SJSA1 (cell line): ENCODE measurements at regions not wholly inside any gene's neighbourhood (a gene's known extent, or its start where the extent isn't known, plus 50 kb on each side); places are given as distances from the start of the nearest gene placed in this dataset.

Experiments
- DNase-seq, 2 experiments: peaks; one replicate each; pipeline ENCODE4 v3.0.0-alpha.2; 2015 to 2020; ENCODE audit warnings: low spot score in 2 of 2, low read depth in 1 of 2
- H3K27ac ChIP-seq: fragments of 250-450 bp; sonication (Bioruptor Pico); 2 replicates; pipeline ENCODE4 v1.5.1; 2020; ENCODE audit warnings: mild to moderate bottlenecking, moderate library complexity
- H3K27me3 ChIP-seq: fragments of 250-450 bp; sonication (Bioruptor Pico); replicated peaks from 2 replicates; pipeline ENCODE4 v1.5.1; 2020; ENCODE audit warnings: mild to moderate bottlenecking, moderate library complexity
- H3K36me3 ChIP-seq: fragments of 250-450 bp; sonication (Bioruptor Pico); 2 replicates; pipeline ENCODE4 v1.5.1; 2020; ENCODE audit warnings: mild to moderate bottlenecking
- H3K4me1 ChIP-seq: fragments of 250-450 bp; sonication (Bioruptor Pico); replicated peaks from 2 replicates; pipeline ENCODE4 v1.6.1; 2021; ENCODE audit warnings: mild to moderate bottlenecking
- H3K4me3 ChIP-seq: fragments of 250-450 bp; sonication (Bioruptor Pico); 2 replicates; pipeline ENCODE4 v1.5.1; 2020; ENCODE audit warnings: mild to moderate bottlenecking
- H3K9me3 ChIP-seq: fragments of 250-450 bp; sonication (Bioruptor Pico); replicated peaks from 2 replicates; pipeline ENCODE4 v1.5.1; 2020; ENCODE audit warnings: mild to moderate bottlenecking

GRCh38 chr4:170162416-170162815 lies 72.7 kb upstream of the AADAT start:
- no peaks in the 10 kb centered on the region for H3K9me3 ChIP-seq
- H3K4me3 ChIP-seq, result no peak overlapping the region
- no peak for DNase-seq
- H3K4me1 ChIP-seq, result no peaks in the 10 kb centered on the region
- no peaks in the 10 kb centered on the region for H3K27me3 ChIP-seq
- no peaks in the 10 kb centered on the region for H3K36me3 ChIP-seq
- no peak overlapping the region for H3K27ac ChIP-seq

- H3K36me3 ChIP-seq, result no peaks in the 10 kb centered on the region
- no peak overlapping the region for H3K27ac ChIP-seq
- no peak for DNase-seq
- H3K9me3 ChIP-seq, result no peaks in the 10 kb centered on the region
- no peaks in the 10 kb centered on the region for H3K27me3 ChIP-seq
- no peak overlapping the region for H3K4me3 ChIP-seq
- H3K4me1 ChIP-seq, result no peaks in the 10 kb centered on the region
Observed at GRCh38 chr4:170157670-170158069, 67.9 kb upstream of the AADAT start.

- no peak for DNase-seq
- H3K4me3 ChIP-seq, result no peak overlapping the region
Observed at GRCh38 chr4:170145120-170145519, 55.4 kb upstream of the AADAT start.

GRCh38 chr4:170139764-170140163 lies 50.0 kb upstream of the AADAT start:
- no peaks in the 10 kb centered on the region for H3K4me1 ChIP-seq
- H3K27me3 ChIP-seq, result 0 out of 2 replicates have a peak, but pooled peaks cover 2% of the 10 kb centered on the region
- no peak for DNase-seq
- H3K4me3 ChIP-seq, result no peak overlapping the region
- no peaks in the 10 kb centered on the region for H3K36me3 ChIP-seq
- H3K27ac ChIP-seq, result no peak overlapping the region
- H3K9me3 ChIP-seq, result no peaks in the 10 kb centered on the region

More at GRCh38 chr4:170145120-170145519, 55.4 kb upstream of the AADAT start:
- Histone ChIP-seq H3K27me3 (0 out of 2 replicates have a peak, but pooled peaks cover 2% of the 10 kb centered on the region), H3K27ac (no peak overlapping the region), H3K4me1 (no peaks in the 10 kb centered on the region), H3K9me3 (no peaks in the 10 kb centered on the region), H3K36me3 (no peaks in the 10 kb centered on the region)
